ENCODE measurements at regions not wholly inside any gene's neighbourhood (a gene's known extent, or its start where the extent isn't known, plus 50 kb on each side); places are given as distances from the start of the nearest gene placed in this dataset.

DNA sequence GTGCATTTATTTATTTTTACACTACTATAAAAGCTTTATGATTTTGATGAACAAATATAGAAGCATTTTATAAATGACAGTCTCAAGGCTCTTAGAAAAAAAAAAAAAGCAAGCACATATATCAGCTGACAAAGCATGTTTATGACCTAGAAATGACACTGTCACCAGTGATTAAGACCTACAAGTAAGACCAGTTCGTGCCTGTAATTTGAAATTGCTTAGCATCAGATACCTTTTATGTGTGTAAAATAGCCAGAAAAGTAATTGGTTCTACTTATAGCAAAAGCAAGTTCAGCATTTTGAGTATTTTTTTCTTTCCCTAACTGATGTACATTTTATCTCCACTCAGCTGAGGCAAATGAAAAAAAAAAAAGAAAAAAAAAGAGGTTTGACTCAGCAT is 808.4 kb downstream of the CDH18 start:
- Histone ChIP-seq H3K4me2 (ENCODE audit: extremely low read depth, insufficient read depth, low read length) (no peak overlapping the region), H3K27me3 (ENCODE audit: control insufficient read depth, insufficient read depth, low read length) (no peaks in the 10 kb centered on the region), H3K4me3 (replicated peaks in 1 of 4; ENCODE audit: control extremely low read depth in 1 of 4, insufficient read depth in 1 of 4, low read depth in 3 of 4, low read length in 4 of 4) (no peak overlapping the region), H2AFZ (ENCODE audit: low read length) (no peak overlapping the region), H3K4me1 (ENCODE audit: control insufficient read depth, extremely low read depth, insufficient read depth, low read length) (no peaks in the 10 kb centered on the region), H3K9me3 (ENCODE audit: control insufficient read depth, insufficient read depth, low read depth, low read length) (no peaks in the 10 kb centered on the region), H3K36me3 (ENCODE audit: control insufficient read depth, insufficient read depth, low read length) (no peaks in the 10 kb centered on the region), H3K9ac (ENCODE audit: insufficient read depth, low read length) (no peak overlapping the region), H4K20me1 (ENCODE audit: control insufficient read depth, extremely low read depth, insufficient read depth, low read length) (no peaks in the 10 kb centered on the region), H3K79me2 (ENCODE audit: control insufficient read depth, insufficient read depth, low read length) (no peaks in the 10 kb centered on the region), H3K27ac (ENCODE audit: insufficient read depth, low read length) (no peak overlapping the region)
- TF ChIP-seq, protein P1, sequence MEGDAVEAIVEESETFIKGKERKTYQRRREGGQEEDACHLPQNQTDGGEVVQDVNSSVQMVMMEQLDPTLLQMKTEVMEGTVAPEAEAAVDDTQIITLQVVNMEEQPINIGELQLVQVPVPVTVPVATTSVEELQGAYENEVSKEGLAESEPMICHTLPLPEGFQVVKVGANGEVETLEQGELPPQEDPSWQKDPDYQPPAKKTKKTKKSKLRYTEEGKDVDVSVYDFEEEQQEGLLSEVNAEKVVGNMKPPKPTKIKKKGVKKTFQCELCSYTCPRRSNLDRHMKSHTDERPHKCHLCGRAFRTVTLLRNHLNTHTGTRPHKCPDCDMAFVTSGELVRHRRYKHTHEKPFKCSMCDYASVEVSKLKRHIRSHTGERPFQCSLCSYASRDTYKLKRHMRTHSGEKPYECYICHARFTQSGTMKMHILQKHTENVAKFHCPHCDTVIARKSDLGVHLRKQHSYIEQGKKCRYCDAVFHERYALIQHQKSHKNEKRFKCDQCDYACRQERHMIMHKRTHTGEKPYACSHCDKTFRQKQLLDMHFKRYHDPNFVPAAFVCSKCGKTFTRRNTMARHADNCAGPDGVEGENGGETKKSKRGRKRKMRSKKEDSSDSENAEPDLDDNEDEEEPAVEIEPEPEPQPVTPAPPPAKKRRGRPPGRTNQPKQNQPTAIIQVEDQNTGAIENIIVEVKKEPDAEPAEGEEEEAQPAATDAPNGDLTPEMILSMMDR (conservative IDR thresholded peaks at IDR 0.05 in 1 of 2, IDR thresholded peaks at IDR 0.05 in 1 of 2; ENCODE audit: low read depth in 1 of 2, low read length in 2 of 2) = no peak
- TF ChIP-seq EZH2 (IDR thresholded peaks at IDR 0.05; ENCODE audit: low read length, missing control alignments) = no peak
- DNase-seq (ENCODE audit: low read depth in 2 of 2) = no peak

DNA sequence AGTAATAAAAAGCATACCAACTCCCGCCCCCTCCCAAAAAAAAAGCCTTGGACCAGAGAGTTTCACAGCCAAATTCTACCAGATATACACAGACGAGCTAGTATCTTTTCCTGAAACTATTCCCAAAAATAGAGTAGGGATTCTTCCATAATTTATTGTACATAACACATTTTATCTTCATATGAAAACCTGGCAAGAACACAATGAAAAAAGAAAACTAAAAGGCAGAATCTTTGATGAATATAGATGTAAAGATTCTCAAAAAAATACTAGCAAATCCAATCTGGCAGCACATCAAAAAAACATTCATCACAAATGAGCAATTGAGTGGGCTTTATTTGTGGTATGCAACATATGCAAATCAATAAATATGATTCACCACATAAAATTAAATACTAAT is 798.8 kb downstream of the CDH18 start:
- Histone ChIP-seq H3K79me2 (ENCODE audit: control insufficient read depth, insufficient read depth, low read length) (no peaks in the 10 kb centered on the region), H3K4me2 (ENCODE audit: extremely low read depth, insufficient read depth, low read length) (no peak overlapping the region), H3K9me3 (ENCODE audit: control insufficient read depth, insufficient read depth, low read depth, low read length) (no peaks in the 10 kb centered on the region), H3K9ac (ENCODE audit: insufficient read depth, low read length) (no peak overlapping the region), H3K27me3 (ENCODE audit: control insufficient read depth, insufficient read depth, low read length) (no peaks in the 10 kb centered on the region), H2AFZ (ENCODE audit: low read length) (no peak overlapping the region), H4K20me1 (ENCODE audit: control insufficient read depth, extremely low read depth, insufficient read depth, low read length) (no peaks in the 10 kb centered on the region), H3K4me1 (ENCODE audit: control insufficient read depth, extremely low read depth, insufficient read depth, low read length) (no peaks in the 10 kb centered on the region), H3K4me3 (replicated peaks in 1 of 4; ENCODE audit: control extremely low read depth in 1 of 4, insufficient read depth in 1 of 4, low read depth in 3 of 4, low read length in 4 of 4) (no peak overlapping the region), H3K36me3 (ENCODE audit: control insufficient read depth, insufficient read depth, low read length) (no peaks in the 10 kb centered on the region), H3K27ac (ENCODE audit: insufficient read depth, low read length) (no peak overlapping the region)
- no peak for DNase-seq (ENCODE audit: low read depth in 2 of 2)
- TF ChIP-seq EZH2 (IDR thresholded peaks at IDR 0.05; ENCODE audit: low read length, missing control alignments) = no peak
- TF ChIP-seq, protein P1 (conservative IDR thresholded peaks at IDR 0.05 in 1 of 2, IDR thresholded peaks at IDR 0.05 in 1 of 2; ENCODE audit: low read depth in 1 of 2, low read length in 2 of 2) = no peak

DNA sequence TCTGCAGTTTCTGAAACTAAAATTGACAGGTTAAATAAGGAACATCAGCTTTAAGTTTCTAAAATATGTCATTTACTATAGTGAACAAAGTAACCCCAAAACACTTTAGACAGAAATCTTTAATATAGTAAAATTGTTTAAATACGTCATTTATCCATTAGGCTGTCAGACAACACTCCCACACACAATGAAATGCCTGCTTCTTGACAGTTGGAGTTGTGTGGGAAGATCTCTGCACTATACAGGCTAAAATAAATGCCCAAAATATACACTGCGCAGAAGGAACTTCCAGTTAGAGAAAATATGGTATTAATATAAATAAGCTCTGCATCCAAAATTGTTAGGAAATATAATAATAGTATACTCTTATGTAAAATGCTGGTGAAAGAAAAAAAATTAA is 794.4 kb downstream of the CDH18 start:
- Histone ChIP-seq H3K9me3 (ENCODE audit: control insufficient read depth, insufficient read depth, low read depth, low read length) (no peaks in the 10 kb centered on the region), H4K20me1 (ENCODE audit: control insufficient read depth, extremely low read depth, insufficient read depth, low read length) (no peaks in the 10 kb centered on the region), H3K4me1 (ENCODE audit: control insufficient read depth, extremely low read depth, insufficient read depth, low read length) (no peaks in the 10 kb centered on the region), H3K27me3 (ENCODE audit: control insufficient read depth, insufficient read depth, low read length) (no peaks in the 10 kb centered on the region), H3K9ac (ENCODE audit: insufficient read depth, low read length) (no peak overlapping the region), H3K4me3 (replicated peaks in 1 of 4; ENCODE audit: control extremely low read depth in 1 of 4, insufficient read depth in 1 of 4, low read depth in 3 of 4, low read length in 4 of 4) (no peak overlapping the region), H3K36me3 (ENCODE audit: control insufficient read depth, insufficient read depth, low read length) (no peaks in the 10 kb centered on the region), H3K4me2 (ENCODE audit: extremely low read depth, insufficient read depth, low read length) (no peak overlapping the region), H3K79me2 (ENCODE audit: control insufficient read depth, insufficient read depth, low read length) (no peaks in the 10 kb centered on the region), H2AFZ (ENCODE audit: low read length) (no peak overlapping the region), H3K27ac (ENCODE audit: insufficient read depth, low read length) (no peak overlapping the region)
- DNase-seq (ENCODE audit: low read depth in 2 of 2) = no peak
- TF ChIP-seq, protein P1 (conservative IDR thresholded peaks at IDR 0.05 in 1 of 2, IDR thresholded peaks at IDR 0.05 in 1 of 2; ENCODE audit: low read depth in 1 of 2, low read length in 2 of 2) = no peak
- no peak for TF ChIP-seq EZH2 (IDR thresholded peaks at IDR 0.05; ENCODE audit: low read length, missing control alignments)
